Epithelial cell of esophagus (primary cell): ENCODE measurements at regions not wholly inside any gene's neighbourhood (a gene's known extent, or its start where the extent isn't known, plus 50 kb on each side); places are given as distances from the start of the nearest gene placed in this dataset.

Experiments used
- DNase-seq: peaks from one replicate; pipeline ENCODE4 v3.0.0; 2010; ENCODE audit warnings: low read depth
- H3K4me3 ChIP-seq: 2 replicates; pipeline ENCODE4 v1.5.1; 2011; ENCODE audit warnings: mild to moderate bottlenecking, low read length, control low read depth
- TF ChIP-seq, protein P1 (sequence below): IDR thresholded peaks from 2 replicates; pipeline ENCODE4 v1.5.1; 2011; ENCODE audit warnings: low read depth, mild to moderate bottlenecking, low read length, control low read depth, inconsistent platforms; ENCODE audit not compliant: insufficient read depth; ENCODE audit errors: missing control alignments

DNA sequence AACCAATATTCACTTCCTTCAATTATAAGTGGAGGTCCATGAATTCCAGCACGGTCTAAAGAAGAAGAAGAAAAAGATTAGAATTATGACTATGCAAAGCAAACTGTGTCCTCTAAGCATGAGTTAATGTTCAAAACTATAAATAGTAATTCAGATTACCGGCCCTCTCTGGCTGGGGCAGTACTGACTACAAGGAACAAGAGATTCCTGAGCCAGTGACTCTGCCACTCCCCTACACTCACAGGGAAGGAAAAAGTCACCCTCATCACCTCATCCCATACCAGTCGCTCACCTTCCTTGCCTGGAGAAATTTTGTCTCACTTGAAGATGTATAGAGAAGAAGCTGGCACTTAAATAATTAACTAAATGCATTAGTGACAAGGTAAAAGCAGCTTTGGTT, 56.5 kb upstream of the CD302 start:
- no peak overlapping the region for H3K4me3 ChIP-seq
- TF ChIP-seq, protein P1, sequence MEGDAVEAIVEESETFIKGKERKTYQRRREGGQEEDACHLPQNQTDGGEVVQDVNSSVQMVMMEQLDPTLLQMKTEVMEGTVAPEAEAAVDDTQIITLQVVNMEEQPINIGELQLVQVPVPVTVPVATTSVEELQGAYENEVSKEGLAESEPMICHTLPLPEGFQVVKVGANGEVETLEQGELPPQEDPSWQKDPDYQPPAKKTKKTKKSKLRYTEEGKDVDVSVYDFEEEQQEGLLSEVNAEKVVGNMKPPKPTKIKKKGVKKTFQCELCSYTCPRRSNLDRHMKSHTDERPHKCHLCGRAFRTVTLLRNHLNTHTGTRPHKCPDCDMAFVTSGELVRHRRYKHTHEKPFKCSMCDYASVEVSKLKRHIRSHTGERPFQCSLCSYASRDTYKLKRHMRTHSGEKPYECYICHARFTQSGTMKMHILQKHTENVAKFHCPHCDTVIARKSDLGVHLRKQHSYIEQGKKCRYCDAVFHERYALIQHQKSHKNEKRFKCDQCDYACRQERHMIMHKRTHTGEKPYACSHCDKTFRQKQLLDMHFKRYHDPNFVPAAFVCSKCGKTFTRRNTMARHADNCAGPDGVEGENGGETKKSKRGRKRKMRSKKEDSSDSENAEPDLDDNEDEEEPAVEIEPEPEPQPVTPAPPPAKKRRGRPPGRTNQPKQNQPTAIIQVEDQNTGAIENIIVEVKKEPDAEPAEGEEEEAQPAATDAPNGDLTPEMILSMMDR: no peak
- no peak for DNase-seq

- TF ChIP-seq, protein P1: no peak
- DNase-seq: no peak
- H3K4me3 ChIP-seq: no peak overlapping the region
Observed at GRCh38 chr2:159853101-159853500, 55.1 kb upstream of the CD302 start.

GRCh38 chr2:159851941-159852340, 53.9 kb upstream of the CD302 start:
- H3K4me3 ChIP-seq: no peak overlapping the region
- no peak for DNase-seq
- TF ChIP-seq, protein P1: no peak

GRCh38 chr2:159850789-159851188, 52.8 kb upstream of the CD302 start:
- H3K4me3 ChIP-seq: no peak overlapping the region
- TF ChIP-seq, protein P1: no peak
- DNase-seq: no peak

DNA sequence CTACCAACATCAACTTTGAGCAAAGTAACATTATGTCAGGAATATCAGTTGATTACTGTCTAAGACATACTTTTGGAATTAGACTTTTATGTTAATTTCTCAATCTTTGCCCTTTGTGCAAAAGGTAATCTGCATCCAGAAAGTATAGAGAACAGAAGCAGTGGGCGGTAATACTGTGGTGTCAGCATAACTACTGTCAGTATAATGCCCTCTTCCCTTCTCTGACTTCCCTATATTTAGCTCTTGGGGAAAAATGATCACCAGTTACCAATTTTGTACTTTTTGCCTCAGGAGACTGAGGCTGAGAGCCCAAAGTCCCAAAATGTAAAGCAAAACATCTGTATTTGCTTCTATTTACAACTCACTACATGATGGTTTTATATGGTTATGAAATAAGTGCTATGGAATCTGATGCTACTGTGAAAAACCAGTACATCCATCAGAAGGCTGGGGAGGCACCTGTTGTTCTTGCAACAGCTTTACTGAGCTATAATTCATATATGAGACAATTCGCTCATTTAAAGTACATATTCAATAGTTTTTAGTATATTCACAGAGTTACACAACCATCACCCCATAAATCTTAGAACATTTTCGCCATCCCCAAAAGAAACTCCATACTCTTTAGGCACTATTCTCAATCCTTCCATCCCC, 51.3 kb upstream of the CD302 start:
- no peak overlapping the region for H3K4me3 ChIP-seq
- TF ChIP-seq, protein P1: no peak
- DNase-seq: no peak
